ENCODE measurements at regions not wholly inside any gene's neighbourhood (a gene's known extent, or its start where the extent isn't known, plus 50 kb on each side); places are given as distances from the start of the nearest gene placed in this dataset.

DNA sequence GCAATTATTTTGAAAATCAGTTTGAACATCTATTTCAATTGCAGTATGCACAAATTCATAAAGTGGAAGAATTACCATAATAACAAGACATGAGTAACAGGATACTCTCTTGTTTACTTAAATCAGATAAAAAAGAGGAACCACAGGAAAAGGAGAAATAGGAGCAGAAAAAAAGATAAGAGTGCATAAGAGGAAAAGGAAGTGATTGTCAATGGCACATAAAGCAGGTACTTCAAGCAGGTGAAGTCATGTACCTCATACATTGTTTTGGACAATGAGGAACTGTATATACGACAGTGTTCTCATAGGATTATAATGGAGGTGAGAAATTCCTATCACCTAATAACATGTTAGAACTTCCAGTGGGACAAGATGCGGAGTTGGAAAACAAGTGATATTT lies 334.5 kb upstream of the PCDH7 start:
- DNase-seq (ENCODE audit: low spot score), result no peak
- ATAC-seq, result no peak
- intact Hi-C loops (cut with DNase I), result no loop called here

DNA sequence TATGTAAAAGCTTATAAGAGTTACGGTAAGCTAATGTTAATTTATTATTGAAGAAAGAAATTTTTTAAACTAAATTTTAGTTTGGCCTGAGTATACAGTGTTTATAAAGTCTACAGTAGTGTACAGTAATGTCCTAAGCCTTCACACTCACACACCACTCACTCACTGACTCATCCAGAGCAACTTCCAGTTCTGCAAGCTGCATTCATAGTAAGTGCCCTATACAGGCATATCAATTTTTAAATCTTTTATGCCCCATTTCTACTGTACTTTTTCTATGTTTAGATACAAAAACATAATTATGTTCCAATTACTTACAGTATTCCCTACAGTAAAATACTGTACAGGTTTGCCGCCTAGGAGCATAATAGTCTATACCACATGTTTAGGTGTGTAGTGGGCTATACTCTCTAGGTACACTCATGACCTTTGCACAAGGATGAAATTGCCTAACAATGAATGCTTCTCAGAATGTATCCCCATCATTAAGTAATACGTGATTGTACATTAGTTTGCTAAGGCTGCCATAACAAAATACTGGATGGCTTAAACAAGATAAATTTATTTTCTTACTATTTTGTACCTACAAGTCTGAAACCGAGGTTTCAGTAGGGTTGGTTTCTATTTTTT lies 333.8 kb upstream of the PCDH7 start:
- ATAC-seq, result no peak
- DNase-seq (ENCODE audit: low spot score), result no peak
- intact Hi-C loops (cut with DNase I), result no loop called here

DNA sequence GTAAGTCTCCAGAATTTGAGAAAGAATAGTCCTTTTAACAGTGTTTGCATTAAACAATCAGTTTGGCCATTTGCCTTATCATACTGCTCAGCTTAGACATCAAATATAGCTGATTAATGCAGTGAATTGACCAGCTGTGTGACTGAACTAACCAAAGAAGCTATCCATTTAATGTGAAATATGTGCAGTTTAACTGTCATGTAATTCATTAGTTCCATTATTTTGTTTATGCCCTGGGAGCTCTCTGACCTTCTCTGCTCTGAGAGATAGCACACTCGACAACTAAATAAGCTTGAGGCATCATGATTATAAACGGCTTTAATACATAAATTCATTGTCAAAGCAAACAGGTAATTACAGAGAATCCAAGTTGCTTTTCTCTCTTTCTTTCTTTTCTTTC lies 324.3 kb upstream of the PCDH7 start:
- ATAC-seq (no peak), DNase-seq (ENCODE audit: low spot score) (no peak)
- intact Hi-C loops (cut with DNase I), result no loop called here

DNA sequence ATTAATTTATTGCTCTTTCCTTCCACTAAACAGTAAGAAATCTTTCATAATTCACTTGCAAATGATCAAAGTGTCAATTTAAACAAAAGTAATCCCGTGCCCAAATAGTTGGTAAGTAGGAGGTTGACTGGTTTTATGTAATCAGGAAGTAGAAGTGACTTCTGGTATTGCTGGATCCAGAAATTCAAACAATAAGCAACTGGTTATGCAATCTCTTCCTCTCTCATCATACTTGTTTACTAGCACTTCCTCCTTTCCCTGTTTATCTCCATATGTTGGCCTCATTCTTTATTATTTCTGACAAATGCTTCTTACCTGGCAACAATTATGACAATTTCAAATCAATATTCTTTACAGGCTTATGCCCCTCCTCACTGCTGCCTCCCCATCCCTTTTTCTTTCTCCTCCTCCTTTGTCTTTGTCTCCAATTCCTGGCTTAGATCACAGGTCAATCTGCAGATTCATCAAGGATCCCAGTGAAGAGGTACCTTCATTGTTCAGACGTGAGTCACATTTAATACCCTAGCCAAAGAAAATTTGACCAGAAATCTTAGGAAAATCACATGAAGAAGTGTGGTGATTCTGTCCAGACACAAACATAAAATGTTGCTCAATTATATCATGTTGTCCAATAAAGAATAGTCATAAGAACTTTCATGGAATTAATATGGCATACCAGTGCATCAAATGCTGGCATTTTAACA lies 323.2 kb upstream of the PCDH7 start:
- no peak for ATAC-seq
- DNase-seq (ENCODE audit: low spot score), result no peak
- intact Hi-C loops (cut with DNase I), result no loop called here

DNA sequence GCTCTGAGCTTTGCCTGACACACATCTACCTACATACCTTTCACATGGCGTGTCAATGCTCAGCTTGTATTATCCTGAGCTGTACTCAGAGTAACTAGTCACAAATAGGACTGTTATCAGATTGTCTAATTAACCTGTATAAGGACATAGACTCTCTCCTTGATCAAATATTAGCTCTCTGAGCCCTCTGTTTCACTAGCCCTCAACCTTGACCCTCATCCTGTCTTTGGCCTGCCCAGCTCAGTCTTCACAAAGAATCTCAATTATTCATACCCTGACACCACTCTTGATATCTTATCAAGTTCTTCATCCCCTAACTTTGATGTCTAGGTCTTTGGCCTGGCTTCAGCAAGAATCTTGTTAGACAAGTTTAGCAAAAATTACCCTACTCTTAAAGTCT lies 320.7 kb upstream of the PCDH7 start:
- no peak for ATAC-seq
- intact Hi-C loops (cut with DNase I), result no loop called here
- DNase-seq (ENCODE audit: low spot score), result no peak

GRCh38 chr4:30402276-30402675 lies 317.9 kb upstream of the PCDH7 start:
- DNase-seq (ENCODE audit: low spot score) (no peak), ATAC-seq (no peak)
- intact Hi-C loops (cut with DNase I), result no loop called here

DNA sequence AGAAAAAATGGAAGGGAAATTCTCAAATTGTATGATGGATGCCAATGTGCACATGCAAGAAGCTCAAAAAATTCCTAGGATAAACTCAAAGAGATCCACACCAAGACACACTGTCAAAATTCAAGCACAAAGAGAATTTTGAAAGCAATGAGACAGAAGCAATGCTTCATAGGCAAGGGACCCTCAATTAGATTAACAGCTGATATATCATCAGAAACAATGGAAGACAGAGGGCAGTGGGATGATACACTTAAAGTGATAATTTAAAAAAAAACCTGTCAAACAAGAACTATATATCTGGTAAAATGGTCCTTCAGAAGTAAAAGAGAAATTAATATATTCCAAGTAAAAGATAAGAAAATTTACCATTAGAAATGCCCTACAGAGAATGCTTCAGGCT lies 306.3 kb upstream of the PCDH7 start:
- intact Hi-C loops (cut with DNase I), result no loop called here
- no peak for DNase-seq (ENCODE audit: low spot score)
- ATAC-seq, result no peak

- intact Hi-C loops (cut with DNase I), result no loop called here
- DNase-seq (ENCODE audit: low spot score) (no peak), ATAC-seq (no peak)
Measured at GRCh38 chr4:30416547-30416946, 303.6 kb upstream of the PCDH7 start.

GRCh38 chr4:30427932-30428331 lies 292.2 kb upstream of the PCDH7 start:
- no peak for DNase-seq (ENCODE audit: low spot score)
- intact Hi-C loops (cut with DNase I), result no loop called here
- no peak for ATAC-seq

DNA sequence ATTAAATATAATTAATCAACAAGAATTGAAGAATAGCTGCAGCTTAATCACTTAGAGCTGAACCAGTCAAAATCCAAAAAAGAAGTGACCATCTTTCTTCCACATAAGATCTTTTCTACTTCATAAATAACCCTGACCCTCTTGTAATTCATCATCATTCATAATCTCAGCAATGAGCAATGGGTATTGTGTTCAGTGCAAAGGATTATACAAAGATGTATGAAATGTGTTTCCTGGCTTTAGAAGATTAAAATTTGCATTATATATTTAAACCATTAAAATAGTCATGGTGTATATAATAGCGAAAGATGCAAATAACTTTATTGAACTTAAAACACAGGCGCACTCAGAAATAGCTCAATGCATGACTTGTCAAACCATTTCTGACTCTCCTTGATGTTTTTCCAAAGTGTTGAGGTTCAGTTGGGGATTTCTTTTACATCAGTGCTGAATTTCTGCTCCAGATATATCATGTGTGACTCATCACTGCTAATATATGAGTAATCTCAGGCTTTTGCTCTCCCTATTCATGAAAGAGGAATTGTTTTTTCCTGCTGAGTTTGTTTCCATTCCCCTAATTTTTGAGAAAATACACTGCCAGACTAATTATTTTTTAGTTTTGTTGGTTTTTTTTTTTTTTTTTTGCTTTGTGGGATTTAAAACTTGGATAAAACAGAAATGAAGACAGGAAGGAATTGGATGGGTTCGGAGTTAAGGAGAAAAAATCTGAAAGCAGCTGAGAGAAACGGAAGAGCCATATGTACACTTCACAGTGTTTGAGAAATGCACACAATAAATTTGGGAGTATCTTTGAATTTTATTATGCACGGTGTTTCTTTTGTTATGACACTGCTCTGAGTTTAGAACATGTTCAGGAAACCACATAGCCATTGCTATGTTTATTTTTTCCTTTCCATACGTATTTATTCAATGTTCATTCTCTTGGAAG lies 290.1 kb upstream of the PCDH7 start:
- intact Hi-C loops (cut with DNase I), result no loop called here
- no peak for DNase-seq (ENCODE audit: low spot score)
- ATAC-seq, result no peak

GRCh38 chr4:30434656-30435055 lies 285.5 kb upstream of the PCDH7 start:
- ATAC-seq, result no peak
- DNase-seq (ENCODE audit: low spot score), result no peak
- intact Hi-C loops (cut with DNase I), result no loop called here

DNA sequence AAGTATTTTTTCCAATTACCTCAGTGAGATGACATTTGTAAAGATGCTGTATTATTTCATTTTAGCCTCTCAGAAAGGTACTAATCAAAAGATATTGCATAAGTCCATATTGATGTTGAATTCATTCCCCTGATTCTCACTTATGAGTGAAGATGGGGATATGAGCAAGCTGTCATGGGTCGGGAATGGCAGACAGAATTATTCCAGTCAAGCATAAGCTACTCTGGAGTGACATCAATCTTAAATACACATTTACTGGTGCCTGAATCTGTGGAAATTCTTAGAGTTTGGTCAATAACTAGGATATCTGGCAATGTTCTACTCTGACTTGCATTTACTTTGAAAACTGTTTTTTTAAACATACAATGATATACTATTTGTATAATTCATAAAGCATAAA lies 283.8 kb upstream of the PCDH7 start:
- intact Hi-C loops (cut with DNase I), result no loop called here
- ATAC-seq, result no peak
- DNase-seq (ENCODE audit: low spot score), result no peak

- intact Hi-C loops (cut with DNase I), result no loop called here
- DNase-seq (ENCODE audit: low spot score), result no peak
- no peak for ATAC-seq
Measured at GRCh38 chr4:30437316-30437715, 282.9 kb upstream of the PCDH7 start.

- DNase-seq (ENCODE audit: low spot score), result no peak
- no peak for ATAC-seq
- intact Hi-C loops (cut with DNase I), result no loop called here
Measured at GRCh38 chr4:30443289-30443688, 276.9 kb upstream of the PCDH7 start.

GRCh38 chr4:30450474-30450873 lies 269.7 kb upstream of the PCDH7 start:
- intact Hi-C loops (cut with DNase I), result no loop called here
- DNase-seq (ENCODE audit: low spot score), result no peak
- ATAC-seq, result no peak

DNA sequence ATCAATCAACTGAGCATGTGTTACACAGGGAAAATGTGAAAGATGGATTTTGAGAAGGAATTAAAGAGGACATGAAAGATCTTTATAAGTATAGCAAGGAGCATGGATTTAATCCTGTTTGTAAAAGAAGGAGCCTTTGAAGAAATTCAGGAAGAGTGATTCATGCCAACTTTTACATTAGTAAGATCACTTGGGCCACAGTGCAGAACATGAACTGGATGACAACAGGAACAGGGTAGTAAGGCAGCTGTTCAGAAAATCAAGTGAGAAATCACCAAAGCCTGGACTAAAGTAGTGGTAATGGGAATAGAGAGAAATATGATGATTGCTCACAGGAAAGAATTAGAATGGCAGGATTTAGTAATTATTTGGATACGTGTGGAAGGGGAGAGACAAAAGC lies 265.7 kb upstream of the PCDH7 start:
- intact Hi-C loops (cut with DNase I), result no loop called here
- DNase-seq (ENCODE audit: low spot score) (no peak), ATAC-seq (no peak)

- intact Hi-C loops (cut with DNase I), result no loop called here
- DNase-seq (ENCODE audit: low spot score), result no peak
- no peak for ATAC-seq
Measured at GRCh38 chr4:30456716-30457115, 263.5 kb upstream of the PCDH7 start.

- intact Hi-C loops (cut with DNase I), result no loop called here
- DNase-seq (ENCODE audit: low spot score) (no peak), ATAC-seq (no peak)
Measured at GRCh38 chr4:30460818-30461217, 259.4 kb upstream of the PCDH7 start.

- DNase-seq (ENCODE audit: low spot score) (no peak), ATAC-seq (no peak)
- intact Hi-C loops (cut with DNase I), result no loop called here
Measured at GRCh38 chr4:30461218-30461617, 259.0 kb upstream of the PCDH7 start.

DNA sequence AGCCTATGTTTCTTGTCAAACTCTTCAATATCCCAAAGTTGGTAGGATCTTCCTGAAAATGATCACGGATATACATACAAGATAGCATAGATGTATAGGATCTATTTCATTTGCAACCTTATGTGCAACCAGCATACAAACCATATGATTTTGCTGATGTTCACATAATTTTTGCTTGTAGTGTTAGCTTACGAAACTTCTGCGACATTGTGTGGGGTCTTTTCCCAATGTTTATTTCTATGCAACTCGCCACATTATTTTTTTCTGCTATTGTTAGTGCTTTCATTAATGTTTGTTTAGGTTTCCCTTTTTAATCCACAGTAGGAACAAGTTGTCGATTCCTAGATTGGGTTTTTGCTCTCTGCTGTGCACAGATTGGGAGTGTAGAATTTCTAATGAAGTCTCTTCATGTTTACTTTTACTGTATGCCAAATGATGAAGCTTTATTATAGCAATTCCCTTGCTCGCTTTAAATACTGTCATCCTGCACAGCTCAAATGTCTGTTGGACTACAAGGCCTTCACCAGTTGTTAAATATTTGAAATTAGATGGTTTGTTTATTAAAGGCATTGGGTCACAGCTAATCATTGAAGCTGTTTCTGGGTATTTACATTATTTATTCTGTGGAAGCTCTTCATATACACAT lies 257.6 kb upstream of the PCDH7 start:
- ATAC-seq (no peak), DNase-seq (ENCODE audit: low spot score) (no peak)
- intact Hi-C loops (cut with DNase I), result no loop called here
